ENCODE measurements at regions not wholly inside any gene's neighbourhood (a gene's known extent, or its start where the extent isn't known, plus 50 kb on each side); places are given as distances from the start of the nearest gene placed in this dataset.

- TF ChIP-seq, protein P1, sequence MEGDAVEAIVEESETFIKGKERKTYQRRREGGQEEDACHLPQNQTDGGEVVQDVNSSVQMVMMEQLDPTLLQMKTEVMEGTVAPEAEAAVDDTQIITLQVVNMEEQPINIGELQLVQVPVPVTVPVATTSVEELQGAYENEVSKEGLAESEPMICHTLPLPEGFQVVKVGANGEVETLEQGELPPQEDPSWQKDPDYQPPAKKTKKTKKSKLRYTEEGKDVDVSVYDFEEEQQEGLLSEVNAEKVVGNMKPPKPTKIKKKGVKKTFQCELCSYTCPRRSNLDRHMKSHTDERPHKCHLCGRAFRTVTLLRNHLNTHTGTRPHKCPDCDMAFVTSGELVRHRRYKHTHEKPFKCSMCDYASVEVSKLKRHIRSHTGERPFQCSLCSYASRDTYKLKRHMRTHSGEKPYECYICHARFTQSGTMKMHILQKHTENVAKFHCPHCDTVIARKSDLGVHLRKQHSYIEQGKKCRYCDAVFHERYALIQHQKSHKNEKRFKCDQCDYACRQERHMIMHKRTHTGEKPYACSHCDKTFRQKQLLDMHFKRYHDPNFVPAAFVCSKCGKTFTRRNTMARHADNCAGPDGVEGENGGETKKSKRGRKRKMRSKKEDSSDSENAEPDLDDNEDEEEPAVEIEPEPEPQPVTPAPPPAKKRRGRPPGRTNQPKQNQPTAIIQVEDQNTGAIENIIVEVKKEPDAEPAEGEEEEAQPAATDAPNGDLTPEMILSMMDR (IDR thresholded peaks at IDR 0.05), result no peak
- TF ChIP-seq POLR2A (IDR thresholded peaks at IDR 0.05) (no peak), POLR2AphosphoS5 (IDR thresholded peaks at IDR 0.05) (no peak)
These were observed 310.5 kb upstream of the JAG1 start for GRCh38 chr20:10984294-10984693.
